ENCODE measurements at regions not wholly inside any gene's neighbourhood (a gene's known extent, or its start where the extent isn't known, plus 50 kb on each side); places are given as distances from the start of the nearest gene placed in this dataset.

DNA sequence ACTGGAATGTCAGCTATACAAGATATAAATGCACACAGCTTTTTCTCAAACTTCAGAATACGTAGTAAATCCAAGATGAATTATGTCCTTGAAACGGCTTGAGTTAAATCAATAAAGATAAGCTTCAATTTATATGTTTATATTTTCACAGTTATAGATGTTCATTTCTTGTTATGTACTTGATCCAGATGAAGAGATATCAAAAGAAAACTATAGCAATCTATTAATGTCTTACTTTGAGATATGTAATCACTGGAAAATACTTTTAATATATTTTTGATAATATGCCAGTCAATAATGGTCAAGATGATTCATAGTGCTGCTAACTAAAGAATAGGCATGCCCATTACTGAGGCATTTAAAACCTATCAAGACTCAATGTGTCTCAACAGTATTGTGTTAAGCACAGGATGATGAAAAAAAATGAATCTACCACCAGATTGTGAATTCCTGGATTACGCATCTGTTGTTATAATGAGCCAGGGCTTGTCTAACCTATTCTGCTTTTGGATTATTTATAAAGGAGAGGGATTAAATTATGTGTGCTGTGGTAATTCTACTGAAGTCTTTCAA, 372.6 kb upstream of the PRR16 start:
- TF ChIP-seq CTCF (conservative IDR thresholded peaks at IDR 0.05; ENCODE audit: low read depth, low read length) (no peak), EZH2 (IDR thresholded peaks at IDR 0.05; ENCODE audit: borderline replicate concordance, low read depth, low read length, poor library complexity, severe bottlenecking) (no peak)
